ENCODE measurements at regions not wholly inside any gene's neighbourhood (a gene's known extent, or its start where the extent isn't known, plus 50 kb on each side); places are given as distances from the start of the nearest gene placed in this dataset.

DNA sequence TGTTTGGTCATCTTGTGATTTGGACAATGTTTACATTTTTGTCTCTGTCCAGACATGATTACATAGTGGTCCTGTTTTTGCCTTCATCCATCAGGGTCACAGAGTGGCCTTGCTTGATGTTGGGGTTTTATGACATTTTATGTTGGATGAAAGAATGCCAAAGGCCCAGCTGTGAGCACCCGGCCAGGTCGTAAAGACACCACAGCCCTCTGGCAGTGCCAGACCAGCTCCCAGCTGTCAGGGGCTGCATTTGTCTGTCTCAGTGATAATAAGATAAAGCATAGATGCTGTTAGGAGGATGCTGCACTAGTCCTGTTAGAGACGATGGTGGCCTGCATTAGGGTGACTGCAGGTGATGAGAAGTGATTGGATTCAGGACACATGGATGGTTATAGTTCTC lies 117.5 kb downstream of the FAM174B start:
- Mint-ChIP-seq H3K27me3 (ENCODE audit: low read depth, unreplicated experiment) (peaks cover 3% of the 10 kb centered on the region), H3K4me3 (ENCODE audit: unreplicated experiment) (no peak overlapping the region), H3K27ac (ENCODE audit: unreplicated experiment) (no peak overlapping the region), H3K9me3 (ENCODE audit: unreplicated experiment) (peaks cover 18% of the 10 kb centered on the region), H3K36me3 (ENCODE audit: low read depth, unreplicated experiment) (peaks cover 3% of the 10 kb centered on the region), H3K4me1 (ENCODE audit: low read depth, unreplicated experiment) (peaks cover 6% of the 10 kb centered on the region)
- H3K9me3 ChIP-seq (ENCODE audit: insufficient read depth, low read depth, low read length): no peaks in the 10 kb centered on the region
- H2AFZ ChIP-seq (ENCODE audit: low read depth, low read length): no peak overlapping the region
- no peaks in the 10 kb centered on the region for H3K79me2 ChIP-seq (ENCODE audit: insufficient read depth, low read length)
- peaks cover 6% of the 10 kb centered on the region for H3K4me1 ChIP-seq (ENCODE audit: insufficient read depth, low read length)
- FAIRE-seq (no peak), DNase-seq (ENCODE audit: low read depth) (no peak)
- no peak overlapping the region for H3K4me2 ChIP-seq (ENCODE audit: low read length)
- TF ChIP-seq, protein P1, sequence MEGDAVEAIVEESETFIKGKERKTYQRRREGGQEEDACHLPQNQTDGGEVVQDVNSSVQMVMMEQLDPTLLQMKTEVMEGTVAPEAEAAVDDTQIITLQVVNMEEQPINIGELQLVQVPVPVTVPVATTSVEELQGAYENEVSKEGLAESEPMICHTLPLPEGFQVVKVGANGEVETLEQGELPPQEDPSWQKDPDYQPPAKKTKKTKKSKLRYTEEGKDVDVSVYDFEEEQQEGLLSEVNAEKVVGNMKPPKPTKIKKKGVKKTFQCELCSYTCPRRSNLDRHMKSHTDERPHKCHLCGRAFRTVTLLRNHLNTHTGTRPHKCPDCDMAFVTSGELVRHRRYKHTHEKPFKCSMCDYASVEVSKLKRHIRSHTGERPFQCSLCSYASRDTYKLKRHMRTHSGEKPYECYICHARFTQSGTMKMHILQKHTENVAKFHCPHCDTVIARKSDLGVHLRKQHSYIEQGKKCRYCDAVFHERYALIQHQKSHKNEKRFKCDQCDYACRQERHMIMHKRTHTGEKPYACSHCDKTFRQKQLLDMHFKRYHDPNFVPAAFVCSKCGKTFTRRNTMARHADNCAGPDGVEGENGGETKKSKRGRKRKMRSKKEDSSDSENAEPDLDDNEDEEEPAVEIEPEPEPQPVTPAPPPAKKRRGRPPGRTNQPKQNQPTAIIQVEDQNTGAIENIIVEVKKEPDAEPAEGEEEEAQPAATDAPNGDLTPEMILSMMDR (IDR thresholded peaks at IDR 0.05; ENCODE audit: insufficient read depth, low read depth, low read length): no peak
- no peak for TF ChIP-seq EZH2 (IDR thresholded peaks at IDR 0.05; ENCODE audit: insufficient read depth, low read length)
- no peak overlapping the region for H3K9ac ChIP-seq (ENCODE audit: low read length)
- H4K20me1 ChIP-seq (ENCODE audit: insufficient read depth, low read length): no peaks in the 10 kb centered on the region
- no peak overlapping the region for H3K4me3 ChIP-seq (ENCODE audit: insufficient read depth, low read depth, low read length)
- H3K27ac ChIP-seq (ENCODE audit: low read depth, low read length): no peak overlapping the region
- no peaks in the 10 kb centered on the region for H3K27me3 ChIP-seq (ENCODE audit: insufficient read depth, low read length)
- no peaks in the 10 kb centered on the region for H3K36me3 ChIP-seq (ENCODE audit: insufficient read depth, low read length)

DNA sequence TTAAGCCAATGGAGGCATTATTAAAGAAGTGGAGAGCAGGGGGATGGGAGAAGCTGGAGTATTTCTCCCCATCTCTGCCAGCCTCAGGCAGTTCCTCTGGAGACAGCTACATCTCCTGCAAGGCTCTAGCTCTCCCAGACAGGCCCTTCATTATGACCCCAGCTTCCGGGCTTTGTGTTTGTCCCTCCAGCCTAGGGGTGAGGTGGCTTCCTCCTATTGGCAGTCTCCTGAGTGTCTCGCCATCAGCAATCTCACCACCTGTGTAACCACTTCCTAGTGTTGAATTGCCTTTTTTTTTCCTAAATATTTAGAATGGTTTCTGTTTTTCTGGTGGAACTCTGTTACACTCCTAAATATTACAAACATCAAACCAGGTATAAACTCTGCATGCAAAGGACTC lies 122.3 kb downstream of the FAM174B start:
- Histone ChIP-seq H4K20me1 (ENCODE audit: insufficient read depth, low read length) (no peaks in the 10 kb centered on the region), H3K27ac (ENCODE audit: low read depth, low read length) (no peak overlapping the region), H3K4me2 (ENCODE audit: low read length) (no peak overlapping the region), H3K4me1 (ENCODE audit: insufficient read depth, low read length) (no peaks in the 10 kb centered on the region), H3K9ac (ENCODE audit: low read length) (no peak overlapping the region), H3K4me3 (ENCODE audit: insufficient read depth, low read depth, low read length) (no peak overlapping the region), H2AFZ (ENCODE audit: low read depth, low read length) (no peak overlapping the region), H3K79me2 (ENCODE audit: insufficient read depth, low read length) (no peaks in the 10 kb centered on the region), H3K9me3 (ENCODE audit: insufficient read depth, low read depth, low read length) (no peaks in the 10 kb centered on the region), H3K36me3 (ENCODE audit: insufficient read depth, low read length) (no peaks in the 10 kb centered on the region), H3K27me3 (ENCODE audit: insufficient read depth, low read length) (peaks cover 6% of the 10 kb centered on the region)
- FAIRE-seq (no peak), DNase-seq (ENCODE audit: low read depth) (no peak)
- peaks cover 4% of the 10 kb centered on the region for H3K36me3 Mint-ChIP-seq (ENCODE audit: low read depth, unreplicated experiment)
- no peak overlapping the region for H3K4me3 Mint-ChIP-seq (ENCODE audit: unreplicated experiment)
- no peaks in the 10 kb centered on the region for H3K4me1 Mint-ChIP-seq (ENCODE audit: low read depth, unreplicated experiment)
- TF ChIP-seq, protein P1 (IDR thresholded peaks at IDR 0.05; ENCODE audit: insufficient read depth, low read depth, low read length): no peak
- TF ChIP-seq EZH2 (IDR thresholded peaks at IDR 0.05; ENCODE audit: insufficient read depth, low read length): no peak
- H3K27me3 Mint-ChIP-seq (ENCODE audit: low read depth, unreplicated experiment): peaks cover 31% of the 10 kb centered on the region
- peaks cover 15% of the 10 kb centered on the region for H3K9me3 Mint-ChIP-seq (ENCODE audit: unreplicated experiment)
- H3K27ac Mint-ChIP-seq (ENCODE audit: unreplicated experiment): no peak overlapping the region

DNA sequence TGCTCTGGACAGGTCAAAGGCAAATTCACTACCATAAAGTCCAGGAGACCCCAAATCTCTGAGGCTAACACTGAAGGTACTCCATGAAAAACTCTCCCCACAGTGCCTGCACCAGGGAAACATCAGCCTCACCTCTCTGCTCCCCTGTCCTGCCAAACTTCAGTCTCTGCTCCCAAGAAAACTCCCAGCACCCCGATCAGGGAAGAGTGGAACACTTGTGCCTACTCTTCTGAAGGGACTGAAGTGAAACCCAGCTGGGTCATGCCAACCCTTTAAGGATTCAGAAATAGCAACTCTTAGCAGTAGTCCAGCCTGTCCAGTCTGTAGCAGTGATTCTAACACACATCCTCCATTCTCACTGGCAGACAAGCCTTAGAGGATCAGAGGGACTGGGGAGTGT lies 124.2 kb downstream of the FAM174B start:
- no peaks in the 10 kb centered on the region for H3K4me1 Mint-ChIP-seq (ENCODE audit: low read depth, unreplicated experiment)
- H3K36me3 ChIP-seq (ENCODE audit: insufficient read depth, low read length): no peaks in the 10 kb centered on the region
- H3K4me1 ChIP-seq (ENCODE audit: insufficient read depth, low read length): no peaks in the 10 kb centered on the region
- no peak for FAIRE-seq
- peaks cover 6% of the 10 kb centered on the region for H3K27me3 ChIP-seq (ENCODE audit: insufficient read depth, low read length)
- peaks cover 30% of the 10 kb centered on the region for H3K27me3 Mint-ChIP-seq (ENCODE audit: low read depth, unreplicated experiment)
- H3K4me3 ChIP-seq (ENCODE audit: insufficient read depth, low read depth, low read length): no peak overlapping the region
- H3K9me3 Mint-ChIP-seq (ENCODE audit: unreplicated experiment): peaks cover 16% of the 10 kb centered on the region
- H3K79me2 ChIP-seq (ENCODE audit: insufficient read depth, low read length): no peaks in the 10 kb centered on the region
- no peak overlapping the region for H3K9ac ChIP-seq (ENCODE audit: low read length)
- no peak for DNase-seq (ENCODE audit: low read depth)
- no peak overlapping the region for H2AFZ ChIP-seq (ENCODE audit: low read depth, low read length)
- TF ChIP-seq EZH2 (IDR thresholded peaks at IDR 0.05; ENCODE audit: insufficient read depth, low read length): no peak
- TF ChIP-seq, protein P1 (IDR thresholded peaks at IDR 0.05; ENCODE audit: insufficient read depth, low read depth, low read length): no peak
- no peaks in the 10 kb centered on the region for H4K20me1 ChIP-seq (ENCODE audit: insufficient read depth, low read length)
- H3K27ac ChIP-seq (ENCODE audit: low read depth, low read length): no peak overlapping the region
- H3K36me3 Mint-ChIP-seq (ENCODE audit: low read depth, unreplicated experiment): peaks cover 4% of the 10 kb centered on the region
- no peak overlapping the region for H3K4me2 ChIP-seq (ENCODE audit: low read length)
- no peak overlapping the region for H3K4me3 Mint-ChIP-seq (ENCODE audit: unreplicated experiment)
- no peak overlapping the region for H3K27ac Mint-ChIP-seq (ENCODE audit: unreplicated experiment)
- no peaks in the 10 kb centered on the region for H3K9me3 ChIP-seq (ENCODE audit: insufficient read depth, low read depth, low read length)

All from astrocyte (in vitro differentiated cells and primary cell).